RWPE2 (cell line): ENCODE measurements at regions not wholly inside any gene's neighbourhood (a gene's known extent, or its start where the extent isn't known, plus 50 kb on each side); places are given as distances from the start of the nearest gene placed in this dataset.

ENCODE experiments used
- ATAC-seq: fragments of 200-7000 bp; cut with Tn5 transposase; 3 replicates; pipeline ENCODE4 v1.9.1; 2021; ENCODE audit warnings: low read depth
- DNase-seq: peaks from one replicate; pipeline ENCODE4 v3.0.0-alpha.2; 2020; ENCODE audit warnings: low spot score
- H3K27ac ChIP-seq: fragments of 450-650 bp; 2 replicates; pipeline ENCODE4 v1.5.1; 2017; ENCODE audit warnings: mild to moderate bottlenecking; ENCODE audit not compliant: poor library complexity, severe bottlenecking
- H3K27me3 ChIP-seq: fragments of 250-450 bp; sonication (Bioruptor Pico); 2 replicates; pipeline ENCODE4 v1.5.1; 2021; ENCODE audit warnings: mild to moderate bottlenecking, moderate library complexity; ENCODE audit not compliant: insufficient read depth, poor library complexity, severe bottlenecking
- H3K36me3 ChIP-seq: fragments of 250-450 bp; sonication (Bioruptor Pico); 2 replicates; pipeline ENCODE4 v1.5.1; 2020; ENCODE audit warnings: low read depth, mild to moderate bottlenecking, moderate library complexity
- H3K4me1 ChIP-seq: fragments of 250-450 bp; sonication (Bioruptor Pico); 2 replicates; pipeline ENCODE4 v1.5.1; 2021; ENCODE audit warnings: mild to moderate bottlenecking, moderate library complexity; ENCODE audit not compliant: insufficient read depth, poor library complexity, severe bottlenecking
- H3K4me3 ChIP-seq: fragments of 250-450 bp; sonication (Bioruptor Pico); 2 replicates; pipeline ENCODE4 v1.5.1; 2021; ENCODE audit warnings: mild to moderate bottlenecking, moderate library complexity; ENCODE audit not compliant: severe bottlenecking
- H3K9me3 ChIP-seq: fragments of 250-450 bp; sonication (Bioruptor Pico); 2 replicates; pipeline ENCODE4 v1.5.1; 2021; ENCODE audit warnings: mild to moderate bottlenecking, moderate library complexity; ENCODE audit not compliant: severe bottlenecking
- TF ChIP-seq, protein P1 (sequence below): fragments of 450-650 bp; IDR thresholded peaks from one replicate; pipeline ENCODE4 v1.5.1; 2017; ENCODE audit warnings: mild to moderate bottlenecking, moderate library complexity; ENCODE audit not compliant: poor library complexity, severe bottlenecking

DNA sequence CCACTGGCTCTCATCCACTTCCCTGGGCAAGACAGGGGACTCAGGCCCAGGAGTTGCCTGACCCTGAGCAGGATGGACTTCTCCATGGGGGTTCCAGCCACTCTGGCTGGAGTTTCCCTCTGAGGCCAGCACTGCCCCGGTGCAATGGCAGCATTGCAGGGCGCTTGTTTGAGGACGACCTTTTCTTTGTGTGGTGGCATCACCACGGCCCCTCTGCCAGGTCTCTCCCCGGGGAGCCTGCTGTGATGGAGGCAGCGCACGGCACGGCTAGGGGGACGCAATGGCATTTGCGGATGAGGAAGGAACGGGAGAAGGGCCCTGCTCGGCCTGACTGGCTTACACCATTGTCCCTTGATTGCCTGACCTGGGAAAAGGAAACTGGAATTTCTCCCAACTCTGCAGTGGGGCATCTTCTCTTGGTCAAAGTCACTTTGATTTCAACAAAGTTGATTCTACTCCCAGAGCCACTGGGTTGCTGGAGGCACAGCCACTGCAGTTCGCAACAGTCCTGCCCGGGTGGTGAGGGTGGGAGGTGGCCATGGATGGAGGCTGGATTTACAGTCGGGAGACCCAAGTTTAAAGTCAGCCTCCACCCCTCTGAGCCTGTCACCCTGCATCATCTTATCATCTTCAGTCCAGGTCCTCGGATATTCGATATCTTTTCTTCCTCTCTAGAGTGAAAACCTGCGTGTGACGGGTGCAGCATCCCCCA is 82.9 kb upstream of the ZNF469 start:
- H3K4me3 ChIP-seq = no peak overlapping the region
- peak overlapping the region; percentile 57 for H3K27ac ChIP-seq
- TF ChIP-seq, protein P1, sequence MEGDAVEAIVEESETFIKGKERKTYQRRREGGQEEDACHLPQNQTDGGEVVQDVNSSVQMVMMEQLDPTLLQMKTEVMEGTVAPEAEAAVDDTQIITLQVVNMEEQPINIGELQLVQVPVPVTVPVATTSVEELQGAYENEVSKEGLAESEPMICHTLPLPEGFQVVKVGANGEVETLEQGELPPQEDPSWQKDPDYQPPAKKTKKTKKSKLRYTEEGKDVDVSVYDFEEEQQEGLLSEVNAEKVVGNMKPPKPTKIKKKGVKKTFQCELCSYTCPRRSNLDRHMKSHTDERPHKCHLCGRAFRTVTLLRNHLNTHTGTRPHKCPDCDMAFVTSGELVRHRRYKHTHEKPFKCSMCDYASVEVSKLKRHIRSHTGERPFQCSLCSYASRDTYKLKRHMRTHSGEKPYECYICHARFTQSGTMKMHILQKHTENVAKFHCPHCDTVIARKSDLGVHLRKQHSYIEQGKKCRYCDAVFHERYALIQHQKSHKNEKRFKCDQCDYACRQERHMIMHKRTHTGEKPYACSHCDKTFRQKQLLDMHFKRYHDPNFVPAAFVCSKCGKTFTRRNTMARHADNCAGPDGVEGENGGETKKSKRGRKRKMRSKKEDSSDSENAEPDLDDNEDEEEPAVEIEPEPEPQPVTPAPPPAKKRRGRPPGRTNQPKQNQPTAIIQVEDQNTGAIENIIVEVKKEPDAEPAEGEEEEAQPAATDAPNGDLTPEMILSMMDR = no peak
- DNase-seq (peak; percentile 57), ATAC-seq (no peak)
- peaks cover 34% of the 10 kb centered on the region for H3K4me1 ChIP-seq
- no peaks in the 10 kb centered on the region for H3K36me3 ChIP-seq
- no peaks in the 10 kb centered on the region for H3K27me3 ChIP-seq
- H3K9me3 ChIP-seq = no peaks in the 10 kb centered on the region

DNA sequence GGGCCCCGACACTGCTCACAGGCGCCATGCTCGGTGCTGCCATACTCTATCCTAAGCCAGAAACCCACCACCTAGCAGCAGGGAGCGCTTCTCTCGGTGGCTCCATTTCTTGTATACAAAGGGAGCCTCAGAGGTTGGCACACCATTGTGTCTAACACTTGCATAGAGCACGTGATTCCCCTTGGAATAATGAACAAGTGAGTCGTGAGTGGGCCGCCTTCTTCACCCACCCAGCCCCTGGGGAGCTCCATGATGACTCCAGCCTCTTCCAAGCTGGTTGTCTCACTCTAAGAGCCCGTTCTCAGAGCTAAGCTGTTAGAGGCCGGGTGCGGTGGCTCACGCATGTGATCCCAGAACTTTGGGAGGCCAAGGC is 82.3 kb upstream of the ZNF469 start:
- ATAC-seq = no peak
- Histone ChIP-seq H3K4me3 (no peak overlapping the region), H3K36me3 (no peaks in the 10 kb centered on the region), H3K27me3 (no peaks in the 10 kb centered on the region), H3K4me1 (peaks cover 37% of the 10 kb centered on the region), H3K27ac (no peak overlapping the region), H3K9me3 (no peaks in the 10 kb centered on the region)
- DNase-seq = no peak
- TF ChIP-seq, protein P1 = no peak

DNA sequence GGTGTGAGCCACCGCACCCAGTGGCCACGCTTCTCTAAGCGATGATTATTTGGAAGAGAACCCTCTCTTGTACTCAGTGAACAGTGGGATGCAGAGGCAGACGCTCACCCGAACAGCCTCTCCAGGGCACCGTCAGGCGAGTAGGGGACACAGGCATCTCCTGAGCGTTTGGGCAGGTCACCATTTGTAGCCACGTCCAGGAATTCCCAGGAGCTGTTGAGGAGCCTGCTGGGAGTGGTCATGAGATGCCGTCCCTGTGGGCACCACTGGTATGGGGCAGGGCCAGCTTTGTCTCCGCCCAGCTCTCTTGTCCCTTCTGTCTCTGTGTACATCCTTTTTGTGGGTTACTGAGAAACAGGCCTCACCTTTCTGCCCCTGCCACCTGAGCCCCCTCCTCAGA is 81.3 kb upstream of the ZNF469 start:
- no peak for ATAC-seq
- Histone ChIP-seq H3K27ac (no peak overlapping the region), H3K4me3 (no peak overlapping the region), H3K27me3 (no peaks in the 10 kb centered on the region), H3K4me1 (peaks cover 37% of the 10 kb centered on the region), H3K9me3 (no peaks in the 10 kb centered on the region), H3K36me3 (no peaks in the 10 kb centered on the region)
- TF ChIP-seq, protein P1 = no peak
- peak; percentile 42 for DNase-seq

DNA sequence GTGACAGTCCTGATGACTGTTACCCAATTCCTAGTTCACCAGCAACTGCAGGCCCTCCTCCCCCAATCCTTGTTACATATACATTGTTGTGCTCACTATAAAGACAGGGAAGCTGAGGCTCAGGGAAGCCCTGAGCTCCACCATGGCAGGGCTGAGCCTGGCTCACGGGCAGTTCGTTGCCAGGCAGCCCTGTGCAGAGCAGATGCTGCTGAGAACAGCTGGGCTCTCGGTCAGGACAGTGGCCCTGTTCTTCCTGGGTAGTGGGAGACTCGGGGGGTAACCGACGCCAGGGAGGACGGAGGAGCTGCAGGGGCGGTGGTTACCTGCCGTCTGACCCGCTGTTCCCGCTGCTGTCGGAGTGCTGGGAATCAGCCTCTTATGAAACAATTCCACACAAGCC is 80.9 kb upstream of the ZNF469 start:
- peaks cover 39% of the 10 kb centered on the region for H3K4me1 ChIP-seq
- TF ChIP-seq, protein P1 = no peak
- DNase-seq = peak; percentile 52
- no peak for ATAC-seq
- no peaks in the 10 kb centered on the region for H3K9me3 ChIP-seq
- no peaks in the 10 kb centered on the region for H3K36me3 ChIP-seq
- no peak overlapping the region for H3K27ac ChIP-seq
- H3K4me3 ChIP-seq = no peak overlapping the region
- no peaks in the 10 kb centered on the region for H3K27me3 ChIP-seq

DNA sequence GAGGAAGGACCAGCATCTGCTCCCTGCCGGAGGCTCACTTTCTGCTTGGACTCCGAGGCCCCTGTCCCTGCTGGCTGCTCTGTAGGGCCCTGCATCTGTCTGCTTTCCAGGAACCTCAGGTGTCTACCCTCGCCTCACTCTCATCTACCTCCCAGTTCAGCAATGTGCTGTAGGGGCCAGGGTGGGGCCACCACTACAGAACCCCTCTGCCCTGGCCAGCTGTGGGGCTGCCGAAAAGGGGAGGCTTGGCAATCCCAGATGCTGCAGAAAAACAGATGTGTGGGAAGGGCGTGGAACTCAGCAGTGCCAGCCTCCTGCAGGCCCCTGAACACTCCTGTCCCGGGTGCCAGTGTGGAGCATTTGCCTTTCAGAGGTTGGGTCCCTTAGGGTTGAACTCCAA is 80.1 kb upstream of the ZNF469 start:
- Histone ChIP-seq H3K4me1 (peaks cover 41% of the 10 kb centered on the region), H3K4me3 (no peak overlapping the region), H3K27me3 (no peaks in the 10 kb centered on the region), H3K36me3 (no peaks in the 10 kb centered on the region), H3K9me3 (no peaks in the 10 kb centered on the region), H3K27ac (no peak overlapping the region)
- TF ChIP-seq, protein P1 = no peak
- DNase-seq (no peak), ATAC-seq (no peak)
